HAP-1 (cell line): ENCODE measurements at regions not wholly inside any gene's neighbourhood (a gene's known extent, or its start where the extent isn't known, plus 50 kb on each side); places are given as distances from the start of the nearest gene placed in this dataset.

ENCODE experiments used
- DNase-seq, 2 experiments: peaks; one replicate each; pipeline ENCODE4 v3.0.0-alpha.2; 2016 to 2020; ENCODE audit warnings: low spot score in 2 of 2
- H3K27me3 ChIP-seq: fragments of 250-450 bp; sonication (Bioruptor Pico); 2 replicates; pipeline ENCODE4 v1.5.1; 2020; ENCODE audit warnings: low read depth, mild to moderate bottlenecking, moderate library complexity
- H3K36me3 ChIP-seq: fragments of 250-450 bp; sonication (Bioruptor Pico); replicated peaks from 2 replicates; pipeline ENCODE4 v1.5.1; 2020; ENCODE audit warnings: mild to moderate bottlenecking
- H3K4me1 ChIP-seq: fragments of 250-450 bp; sonication (Bioruptor Pico); 2 replicates; pipeline ENCODE4 v1.5.1; 2020; ENCODE audit warnings: mild to moderate bottlenecking
- H3K4me3 ChIP-seq: fragments of 250-450 bp; sonication (Bioruptor Pico); 2 replicates; pipeline ENCODE4 v1.5.1; 2020; ENCODE audit warnings: mild to moderate bottlenecking, moderate library complexity
- H3K9me3 ChIP-seq: fragments of 250-450 bp; sonication (Bioruptor Pico); 2 replicates; pipeline ENCODE4 v1.5.1; 2020; ENCODE audit warnings: mild to moderate bottlenecking, moderate library complexity
- in situ Hi-C: fragments of 300-500 bp; cut with MboI; formaldehyde crosslinking; loops from 3 replicates; pipeline ENCODE4 v1.14.3; 2020; ENCODE audit warnings: low sequenced_read_pairs, inconsistent platforms, mixed read lengths

DNA sequence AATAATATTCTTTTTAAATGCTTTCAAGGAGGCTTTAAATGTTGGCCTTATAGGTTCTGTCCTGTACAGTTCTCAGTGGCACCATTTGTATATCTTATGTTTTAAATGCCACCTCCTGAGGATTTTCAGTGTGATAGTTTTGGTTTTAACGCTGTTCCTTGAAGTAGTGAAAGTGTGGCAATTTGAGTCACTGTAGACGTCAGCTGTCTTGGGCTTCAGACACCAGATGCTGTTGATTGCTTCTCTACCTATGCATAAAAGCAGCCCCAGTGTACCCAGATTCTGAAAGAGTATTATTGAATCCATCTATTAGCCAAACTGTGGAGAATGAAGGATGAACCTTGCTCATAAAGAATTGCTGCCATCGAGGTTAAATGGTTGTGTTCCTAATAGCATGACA lies 316.8 kb upstream of the GBE1 start:
- peaks cover 13% of the 10 kb centered on the region for H3K4me1 ChIP-seq
- in situ Hi-C loops = no loop called here
- no peaks in the 10 kb centered on the region for H3K36me3 ChIP-seq
- no peak for DNase-seq
- no peaks in the 10 kb centered on the region for H3K27me3 ChIP-seq
- H3K4me3 ChIP-seq = no peak overlapping the region
- no peaks in the 10 kb centered on the region for H3K9me3 ChIP-seq

DNA sequence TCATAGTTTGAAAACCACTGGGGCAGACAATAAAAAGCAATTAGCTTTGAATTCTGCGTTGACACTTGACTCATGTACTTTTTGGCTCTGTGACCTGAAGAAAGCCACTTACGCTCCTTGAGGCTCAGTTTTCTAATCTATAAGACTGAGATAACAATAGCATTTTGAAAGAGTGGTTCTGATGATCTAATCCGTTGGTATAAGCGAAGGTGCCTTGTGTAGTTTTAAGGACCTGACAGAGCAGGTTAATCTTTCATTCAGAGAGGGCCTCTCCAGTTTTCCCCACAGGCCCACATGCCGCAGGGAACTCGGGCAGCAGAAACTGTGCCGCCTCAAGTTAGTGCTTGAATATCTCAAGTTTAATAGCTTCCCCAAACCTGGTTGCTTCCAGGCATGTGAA lies 306.0 kb upstream of the GBE1 start:
- in situ Hi-C loops = no loop called here
- H3K36me3 ChIP-seq = no peaks in the 10 kb centered on the region
- H3K27me3 ChIP-seq = no peaks in the 10 kb centered on the region
- no peaks in the 10 kb centered on the region for H3K4me1 ChIP-seq
- no peaks in the 10 kb centered on the region for H3K9me3 ChIP-seq
- no peak overlapping the region for H3K4me3 ChIP-seq
- DNase-seq = no peak

DNA sequence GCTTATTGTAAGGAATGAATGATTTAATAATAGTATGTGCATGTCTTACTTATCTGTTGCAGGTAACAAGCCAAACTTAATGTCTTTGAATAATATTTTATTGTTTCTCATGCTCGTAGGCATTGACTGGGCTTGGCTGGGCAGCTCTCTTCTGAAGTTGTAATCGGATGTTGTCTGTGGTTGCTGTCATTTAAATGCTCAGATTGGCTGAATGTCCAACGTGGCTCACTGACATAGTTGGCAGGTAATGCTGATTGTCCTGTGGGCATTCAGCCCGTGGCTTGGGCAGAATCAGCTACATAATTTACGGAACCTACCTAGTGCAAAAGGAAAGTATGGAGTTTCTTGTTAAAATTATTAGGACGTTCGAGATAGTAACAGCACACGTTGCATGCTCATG lies 297.4 kb upstream of the GBE1 start:
- H3K4me1 ChIP-seq = no peaks in the 10 kb centered on the region

DNA sequence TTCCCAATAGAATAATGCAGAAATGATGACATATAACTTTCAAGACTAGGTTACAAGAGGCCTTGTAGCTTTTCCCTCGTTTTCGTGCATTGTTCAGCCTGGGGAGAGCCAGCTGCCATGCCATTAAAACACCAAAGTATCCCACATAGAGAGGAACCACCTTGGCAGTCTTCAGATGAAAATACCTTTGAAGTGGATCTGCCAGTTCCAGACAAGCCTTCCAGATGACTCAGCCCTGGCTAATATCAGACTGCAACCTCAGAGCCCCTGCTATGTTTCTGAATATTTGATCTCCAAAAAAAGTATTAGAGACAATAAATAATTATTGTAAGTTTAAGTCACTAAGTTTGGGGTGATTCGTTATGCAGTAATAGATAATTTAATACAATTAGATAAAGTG lies 294.3 kb upstream of the GBE1 start:
- H3K9me3 ChIP-seq = no peaks in the 10 kb centered on the region
- H3K36me3 ChIP-seq = no peaks in the 10 kb centered on the region
- H3K4me3 ChIP-seq = no peak overlapping the region
- H3K27me3 ChIP-seq = no peaks in the 10 kb centered on the region
- no peaks in the 10 kb centered on the region for H3K4me1 ChIP-seq
- no peak for DNase-seq
- in situ Hi-C loops = no loop called here

More for the DNA sequence above, 297.4 kb upstream of the GBE1 start:
- no peak for DNase-seq
- H3K36me3 ChIP-seq = no peaks in the 10 kb centered on the region
- H3K27me3 ChIP-seq = no peaks in the 10 kb centered on the region
- no peak overlapping the region for H3K4me3 ChIP-seq
- no peaks in the 10 kb centered on the region for H3K9me3 ChIP-seq
- in situ Hi-C loops = no loop called here

DNA sequence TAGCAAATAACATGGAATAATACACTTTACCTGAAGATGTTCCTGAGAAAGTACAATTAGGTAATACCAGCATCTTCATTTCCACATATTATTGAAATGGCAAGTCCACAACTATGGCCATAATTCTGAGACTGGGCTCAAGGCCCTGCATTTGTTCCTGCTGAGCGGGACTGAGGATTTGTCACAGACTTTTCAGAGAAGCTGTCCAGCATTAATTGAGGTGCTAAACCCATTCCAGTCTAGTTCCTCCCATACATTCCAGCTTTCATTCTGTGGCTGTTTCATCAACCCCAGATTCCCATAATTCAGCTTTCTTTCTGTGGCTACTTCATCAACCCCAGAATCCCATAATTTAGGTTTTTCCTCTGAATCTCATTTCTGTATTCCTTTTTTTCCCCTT lies 293.4 kb upstream of the GBE1 start:
- H3K27me3 ChIP-seq = no peaks in the 10 kb centered on the region
- no peak for DNase-seq
- H3K9me3 ChIP-seq = no peaks in the 10 kb centered on the region
- no peak overlapping the region for H3K4me3 ChIP-seq
- in situ Hi-C loops = no loop called here
- no peaks in the 10 kb centered on the region for H3K36me3 ChIP-seq
- H3K4me1 ChIP-seq = no peaks in the 10 kb centered on the region

DNA sequence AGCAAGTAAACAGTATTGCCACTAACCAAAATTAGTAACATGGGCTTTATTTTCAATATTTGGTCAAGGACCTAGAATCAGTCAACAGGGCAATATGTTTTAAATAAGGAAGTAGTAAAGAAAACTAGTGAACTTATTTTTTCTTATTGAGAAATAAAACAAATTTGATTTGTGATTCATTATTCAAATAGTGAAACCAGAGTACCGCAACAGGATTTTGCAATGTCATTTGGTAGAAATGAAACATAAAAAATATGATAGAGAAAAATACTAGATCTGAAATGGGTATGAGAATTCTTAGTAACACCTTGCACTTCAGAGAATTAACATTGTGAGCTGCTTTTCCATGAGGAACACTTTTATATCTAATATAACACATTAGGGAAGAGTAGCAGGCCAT lies 291.8 kb upstream of the GBE1 start:
- in situ Hi-C loops = no loop called here
- H3K36me3 ChIP-seq = no peaks in the 10 kb centered on the region
- no peaks in the 10 kb centered on the region for H3K4me1 ChIP-seq
- no peak overlapping the region for H3K4me3 ChIP-seq
- no peaks in the 10 kb centered on the region for H3K9me3 ChIP-seq
- no peaks in the 10 kb centered on the region for H3K27me3 ChIP-seq
- no peak for DNase-seq

DNA sequence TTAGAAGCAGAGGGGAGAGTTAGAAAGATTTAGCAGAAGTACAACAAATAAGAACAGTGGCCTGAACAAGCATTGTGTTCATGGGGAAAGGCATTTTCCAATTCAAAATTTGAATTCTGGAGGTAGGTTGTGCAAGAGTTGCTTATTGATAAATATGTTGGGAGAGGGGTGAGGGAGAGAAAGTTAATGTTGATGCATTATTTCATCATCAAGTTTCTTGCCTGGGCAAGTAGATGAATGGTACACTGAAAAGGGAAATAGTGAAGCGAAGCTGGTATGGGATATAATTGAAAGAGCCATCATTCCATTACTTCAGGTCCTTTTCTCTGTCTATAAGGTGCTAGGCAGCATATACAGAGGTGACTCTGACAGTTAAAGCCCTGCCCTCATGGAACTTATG lies 288.9 kb upstream of the GBE1 start:
- in situ Hi-C loops = no loop called here
- Histone ChIP-seq H3K4me1 (no peaks in the 10 kb centered on the region), H3K27me3 (no peaks in the 10 kb centered on the region), H3K36me3 (no peaks in the 10 kb centered on the region), H3K9me3 (no peaks in the 10 kb centered on the region), H3K4me3 (no peak overlapping the region)
- DNase-seq = no peak

DNA sequence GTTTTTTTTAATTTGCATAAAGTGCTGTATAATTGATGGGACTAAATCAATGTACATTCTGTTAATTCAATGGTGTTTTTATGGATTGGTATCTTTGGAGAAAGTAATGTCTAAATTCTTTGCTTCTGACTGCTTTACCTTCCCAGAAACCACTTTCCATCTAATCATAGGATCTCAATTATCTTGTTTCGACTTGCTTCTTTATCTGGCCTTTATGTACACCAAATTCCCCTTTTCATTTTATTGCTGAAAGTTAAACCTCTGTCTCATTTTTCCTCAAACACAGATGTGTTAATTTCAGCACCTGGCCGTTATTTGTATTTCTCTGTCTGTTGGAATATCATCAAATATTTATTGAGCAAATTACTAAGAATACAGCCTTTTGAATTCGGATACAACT lies 287.3 kb upstream of the GBE1 start:
- no peak for DNase-seq

DNA sequence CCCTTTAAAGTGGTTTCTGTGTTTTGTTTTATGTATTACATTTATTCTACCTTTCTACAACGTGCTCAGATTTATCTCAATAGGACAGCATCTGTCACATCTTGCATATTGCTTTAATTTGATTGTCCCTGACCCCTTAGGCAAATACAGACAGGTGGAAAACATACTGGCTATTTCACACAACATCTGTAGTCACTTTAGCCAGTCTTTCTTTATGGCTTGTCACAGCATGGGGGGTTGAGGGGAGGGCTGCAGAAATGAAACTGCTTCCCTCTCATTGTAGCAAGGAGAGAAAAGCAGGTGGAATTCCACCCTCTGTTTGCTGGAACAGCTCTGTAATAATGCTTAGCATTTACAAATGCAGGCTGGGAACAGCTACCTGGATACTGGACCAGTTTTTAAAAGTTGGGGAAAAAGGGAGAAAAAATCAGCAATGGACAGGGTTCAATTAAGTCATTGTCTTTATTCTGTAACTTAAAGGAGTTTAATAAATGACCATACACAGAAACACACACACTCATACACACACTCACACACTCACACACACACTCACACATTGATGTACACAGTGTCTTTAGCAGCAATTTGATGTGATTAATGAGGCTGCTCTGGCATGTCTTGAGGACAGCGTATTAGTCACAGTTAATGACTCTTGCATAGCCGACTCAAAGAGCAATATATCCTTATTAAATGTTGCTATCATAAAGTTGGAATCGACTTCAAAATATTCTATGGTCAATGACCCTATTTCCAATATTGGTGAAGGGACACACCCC lies 283.7 kb upstream of the GBE1 start:
- Histone ChIP-seq H3K9me3 (no peaks in the 10 kb centered on the region), H3K36me3 (no peaks in the 10 kb centered on the region), H3K27me3 (no peaks in the 10 kb centered on the region), H3K4me3 (no peak overlapping the region), H3K4me1 (no peaks in the 10 kb centered on the region)
- no peak for DNase-seq
- in situ Hi-C loops = no loop called here

More for the DNA sequence above, 287.3 kb upstream of the GBE1 start:
- H3K4me1 ChIP-seq = no peaks in the 10 kb centered on the region
- no peak overlapping the region for H3K4me3 ChIP-seq
- H3K9me3 ChIP-seq = no peaks in the 10 kb centered on the region
- no peaks in the 10 kb centered on the region for H3K27me3 ChIP-seq
- in situ Hi-C loops = no loop called here
- no peaks in the 10 kb centered on the region for H3K36me3 ChIP-seq

DNA sequence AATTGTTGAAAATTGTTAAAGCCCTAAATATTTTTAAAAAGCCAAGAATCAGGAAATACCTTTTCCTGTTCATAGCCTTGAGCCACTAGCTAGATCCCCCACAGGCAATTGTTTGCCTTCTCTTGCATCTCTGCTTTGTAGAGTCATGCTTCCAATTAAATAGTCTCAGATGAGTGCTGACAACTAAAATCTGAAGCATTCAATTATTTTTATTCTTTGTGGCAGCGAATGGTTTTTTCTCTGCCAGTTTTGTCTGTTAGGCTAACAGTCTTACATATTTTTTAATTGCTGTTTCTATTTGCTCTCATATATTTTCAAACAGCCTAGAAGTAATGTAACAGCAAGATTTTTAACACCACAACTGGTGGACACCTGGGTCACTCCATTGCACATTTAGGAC lies 277.1 kb upstream of the GBE1 start:
- Histone ChIP-seq H3K27me3 (no peaks in the 10 kb centered on the region), H3K4me3 (no peak overlapping the region), H3K4me1 (no peaks in the 10 kb centered on the region), H3K9me3 (no peaks in the 10 kb centered on the region), H3K36me3 (no peaks in the 10 kb centered on the region)
- in situ Hi-C loops = no loop called here
- DNase-seq = no peak

DNA sequence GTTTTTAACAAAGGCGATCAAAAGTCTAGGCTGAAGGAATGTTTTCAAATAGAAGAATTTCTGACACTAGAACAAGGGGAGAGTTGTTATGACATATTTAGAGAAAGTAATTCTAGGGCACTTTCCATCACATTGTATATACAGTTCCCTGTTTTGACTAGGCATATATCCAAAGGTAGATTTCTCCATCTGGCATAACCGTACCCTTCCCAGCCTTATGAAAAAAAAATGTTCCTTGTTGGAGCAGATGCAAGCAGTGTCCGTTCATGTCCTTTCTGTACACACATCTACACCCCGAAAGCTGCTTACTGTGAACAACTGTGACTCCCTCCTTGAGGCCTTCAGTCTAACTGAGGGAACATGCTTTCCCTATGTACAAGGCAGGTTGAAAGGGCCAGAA lies 271.7 kb upstream of the GBE1 start:
- Histone ChIP-seq H3K9me3 (no peaks in the 10 kb centered on the region), H3K36me3 (no peaks in the 10 kb centered on the region), H3K4me3 (no peak overlapping the region), H3K4me1 (no peaks in the 10 kb centered on the region), H3K27me3 (no peaks in the 10 kb centered on the region)
- no peak for DNase-seq
- in situ Hi-C loops = no loop called here

DNA sequence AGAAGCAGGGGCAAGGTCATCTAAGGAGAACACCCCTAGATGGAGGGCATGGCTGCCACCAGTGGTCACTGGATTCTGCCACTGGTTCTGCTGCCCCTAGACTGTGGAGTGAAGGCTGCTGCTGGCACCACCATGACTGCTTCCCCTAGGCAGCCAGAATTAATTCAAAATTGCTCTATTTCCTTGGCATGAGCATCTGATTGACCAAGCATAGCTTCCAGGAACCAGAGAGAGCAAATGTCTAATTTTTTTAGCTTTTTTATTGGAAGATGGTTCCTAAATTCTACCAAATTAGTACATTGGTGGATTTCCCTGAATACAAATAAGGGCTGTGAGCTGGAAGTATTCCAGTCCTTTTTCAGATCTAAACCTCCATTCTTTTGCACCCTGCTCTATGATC lies 270.2 kb upstream of the GBE1 start:
- Histone ChIP-seq H3K4me1 (no peaks in the 10 kb centered on the region), H3K9me3 (no peaks in the 10 kb centered on the region), H3K4me3 (no peak overlapping the region), H3K36me3 (no peaks in the 10 kb centered on the region), H3K27me3 (no peaks in the 10 kb centered on the region)
- in situ Hi-C loops = no loop called here
- DNase-seq = no peak

DNA sequence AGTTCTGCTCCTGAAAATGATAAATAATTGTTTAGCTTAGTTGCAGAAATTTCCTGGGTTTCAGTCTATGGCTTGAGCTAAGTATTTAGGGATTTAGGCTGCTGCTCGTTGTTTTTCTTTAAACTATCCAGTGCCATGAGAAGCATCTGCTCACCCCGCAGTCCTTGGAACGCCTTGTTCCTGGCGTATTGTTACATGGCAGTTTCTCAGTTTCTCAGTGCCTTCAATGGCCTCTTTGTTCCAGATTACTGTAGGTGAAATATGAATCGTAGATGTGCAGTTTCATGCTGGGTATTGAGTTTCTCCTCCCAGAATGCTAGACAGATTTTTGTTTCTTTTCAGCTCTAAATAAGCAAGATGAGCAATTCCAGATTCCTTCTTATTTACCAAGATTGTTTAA lies 269.5 kb upstream of the GBE1 start:
- Histone ChIP-seq H3K4me3 (no peak overlapping the region), H3K4me1 (no peaks in the 10 kb centered on the region), H3K27me3 (no peaks in the 10 kb centered on the region), H3K36me3 (no peaks in the 10 kb centered on the region), H3K9me3 (no peaks in the 10 kb centered on the region)
- in situ Hi-C loops = no loop called here
- no peak for DNase-seq

DNA sequence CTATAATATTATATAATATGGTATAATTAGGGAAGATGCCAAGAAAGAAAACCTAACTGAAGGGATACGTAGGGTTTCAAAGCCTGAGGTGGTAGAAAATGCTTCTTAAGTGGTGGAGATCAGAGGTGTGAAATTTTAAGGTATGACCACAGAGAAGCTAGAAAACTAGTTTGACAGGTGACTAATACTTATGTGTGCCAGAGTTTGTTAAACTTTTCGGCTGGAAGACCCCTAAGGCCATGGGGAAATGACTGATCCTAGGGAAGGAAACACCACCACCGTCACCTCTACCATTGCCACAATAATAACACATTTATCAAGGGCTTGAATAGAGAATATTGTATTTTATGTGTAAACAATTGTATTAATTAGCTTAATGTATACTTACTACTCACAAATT lies 261.4 kb upstream of the GBE1 start:
- no peaks in the 10 kb centered on the region for H3K4me1 ChIP-seq
- in situ Hi-C loops = no loop called here
- no peaks in the 10 kb centered on the region for H3K36me3 ChIP-seq
- DNase-seq = no peak
- H3K27me3 ChIP-seq = no peaks in the 10 kb centered on the region
- H3K9me3 ChIP-seq = no peaks in the 10 kb centered on the region
- no peak overlapping the region for H3K4me3 ChIP-seq

DNA sequence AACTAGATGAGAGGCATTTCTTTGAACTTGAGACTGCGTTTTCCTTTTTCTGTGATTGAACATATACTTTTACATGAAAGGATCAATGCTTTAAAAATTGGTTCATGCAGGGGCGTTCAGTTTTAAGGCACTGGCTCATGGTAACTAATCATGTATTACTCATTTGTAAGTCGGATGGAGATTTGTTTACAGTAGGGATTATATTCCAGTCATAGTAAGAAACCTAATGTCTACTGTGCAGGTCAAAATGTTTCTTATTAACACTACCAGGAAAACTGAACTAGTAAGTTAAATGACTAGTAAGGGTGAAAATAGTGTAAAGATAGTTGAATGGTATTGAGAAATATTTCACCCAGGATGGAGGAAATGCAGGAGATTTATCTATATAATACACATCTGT lies 258.8 kb upstream of the GBE1 start:
- in situ Hi-C loops = no loop called here
- DNase-seq = no peak
- no peaks in the 10 kb centered on the region for H3K27me3 ChIP-seq
- H3K4me3 ChIP-seq = no peak overlapping the region
- no peaks in the 10 kb centered on the region for H3K36me3 ChIP-seq
- H3K4me1 ChIP-seq = no peaks in the 10 kb centered on the region
- H3K9me3 ChIP-seq = no peaks in the 10 kb centered on the region
